Prostate gland (tissue), 2 donors: ENCODE measurements at regions not wholly inside any gene's neighbourhood (a gene's known extent, or its start where the extent isn't known, plus 50 kb on each side); places are given as distances from the start of the nearest gene placed in this dataset.

Experiments used
- DNase-seq: peaks from one replicate; pipeline ENCODE4 v3.0.0-alpha.2; 2019; ENCODE audit warnings: low spot score
- H3K27ac ChIP-seq, 2 donors: fragments of 200-600 bp; sonication (generic); 2 replicates each; pipeline ENCODE4 v1.5.1; 2017 to 2019
- H3K27me3 ChIP-seq: fragments of 200-600 bp; sonication (generic); replicated peaks from 2 replicates; pipeline ENCODE4 v1.5.1; 2019; ENCODE audit not compliant: insufficient read depth
- H3K36me3 ChIP-seq, 2 donors: fragments of 200-600 bp; sonication (generic); 1 replicate in 1 of 2; 2 replicates in 1 of 2; pipeline versions ENCODE4 v1.5.1 to v1.8.1; 2017 to 2019
- H3K4me1 ChIP-seq: fragments of 200-600 bp; sonication (generic); replicated peaks from 2 replicates; pipeline ENCODE4 v1.5.1; 2019
- H3K4me3 ChIP-seq, 2 donors: fragments of 200-600 bp; sonication (generic); 2 replicates each; pipeline ENCODE4 v1.5.1; 2017 to 2019
- H3K9me3 ChIP-seq: fragments of 200-600 bp; sonication (generic); 2 replicates; pipeline ENCODE4 v1.5.1; 2017
- CTCF ChIP-seq, 4 experiments: fragments of 200-600 bp in 2 of 4; fragments of 450-650 bp in 2 of 4; sonication (generic) in 2 of 4; IDR thresholded peaks; 1 replicate in 3 of 4; 2 replicates in 1 of 4; pipeline ENCODE4 v1.5.1; 2016 to 2019; ENCODE audit warnings: antibody characterized with exemption in 4 of 4, mild to moderate bottlenecking in 2 of 4, moderate library complexity in 2 of 4
- POLR2A ChIP-seq: fragments of 450-650 bp; IDR thresholded peaks from one replicate; pipeline ENCODE4 v1.6.1; 2016; ENCODE audit warnings: antibody characterized with exemption, mild to moderate bottlenecking
- POLR2AphosphoS5 ChIP-seq: sonication (generic); formaldehyde crosslinking; IDR thresholded peaks from one replicate; pipeline ENCODE4 v1.6.1; 2017; ENCODE audit warnings: antibody characterized with exemption
- WGBS: methylation state at CpG from one replicate; pipeline ENCODE4 v1.1.5; 2018; 5-methylcytosine and 5-hydroxymethylcytosine counted together
- intact Hi-C: fragments of 100-400 bp; cut with DNase I; formaldehyde crosslinking; loops from one replicate; pipeline ENCODE4 v1.14.2; 2022

GRCh38 chr16:55255733-55256282 is 68.2 kb upstream of the IRX6 start:
- H3K36me3 ChIP-seq = no peaks in the 10 kb centered on the region
- no peak overlapping the region for H3K4me3 ChIP-seq
- TF ChIP-seq CTCF (IDR thresholded peaks at IDR 0.05) (no peak), POLR2AphosphoS5 (no peak)
- DNase-seq = no peak
- no peaks in the 10 kb centered on the region for H3K27me3 ChIP-seq
- intact Hi-C loops = no loop called here
- H3K9me3 ChIP-seq = no peaks in the 10 kb centered on the region
- no peak overlapping the region for H3K27ac ChIP-seq
- no peaks in the 10 kb centered on the region for H3K4me1 ChIP-seq
- 78% methylated on average over 9 of the region's 9 CpGs for WGBS

- intact Hi-C loops = no loop called here
- TF ChIP-seq CTCF (IDR thresholded peaks at IDR 0.05) = no peak
- Histone ChIP-seq H3K36me3 (no peaks in the 10 kb centered on the region), H3K9me3 (no peaks in the 10 kb centered on the region), H3K4me3 (no peak overlapping the region), H3K4me1 (no peaks in the 10 kb centered on the region), H3K27ac (no peak overlapping the region), H3K27me3 (no peaks in the 10 kb centered on the region)
- DNase-seq = no peak
- 59% methylated on average over 20 of the region's 20 CpGs for WGBS
These were observed 67.5 kb upstream of the IRX6 start for GRCh38 chr16:55256412-55257016.

GRCh38 chr16:55257966-55258613 is 65.9 kb upstream of the IRX6 start:
- Histone ChIP-seq H3K27ac (no peak overlapping the region), H3K27me3 (no peaks in the 10 kb centered on the region), H3K9me3 (no peaks in the 10 kb centered on the region), H3K36me3 (no peaks in the 10 kb centered on the region), H3K4me3 (no peak overlapping the region), H3K4me1 (no peaks in the 10 kb centered on the region)
- no peak for DNase-seq
- 53% methylated on average over 9 of the region's 9 CpGs for WGBS
- TF ChIP-seq CTCF (IDR thresholded peaks at IDR 0.05) (peak in 3 of 4 experiments; percentile 38 to 50 (median 44)), POLR2A (no peak)
- intact Hi-C loops = no loop called here

- Histone ChIP-seq H3K9me3 (no peaks in the 10 kb centered on the region), H3K36me3 (no peaks in the 10 kb centered on the region), H3K27ac (no peak overlapping the region), H3K4me3 (no peak overlapping the region), H3K4me1 (no peaks in the 10 kb centered on the region), H3K27me3 (no peaks in the 10 kb centered on the region)
- intact Hi-C loops = no loop called here
- DNase-seq = no peak
- no peak for TF ChIP-seq POLR2A
- TF ChIP-seq POLR2AphosphoS5 = no peak
- TF ChIP-seq CTCF (IDR thresholded peaks at IDR 0.05) = no peak
- 67% methylated on average over 3 of the region's 3 CpGs for WGBS
These were observed 62.7 kb upstream of the IRX6 start for GRCh38 chr16:55261301-55261700.
